NB4 (cell line): ENCODE measurements at regions not wholly inside any gene's neighbourhood (a gene's known extent, or its start where the extent isn't known, plus 50 kb on each side); places are given as distances from the start of the nearest gene placed in this dataset.

Experiments
- MYC ChIP-seq: IDR thresholded peaks from 2 replicates; pipeline ENCODE4 v1.6.1; 2011; ENCODE audit warnings: low read depth, low read length
- TF ChIP-seq, protein P1 (sequence below): IDR thresholded peaks from one replicate; pipeline ENCODE4 v1.5.1; 2012; ENCODE audit warnings: low read depth, low read length

DNA sequence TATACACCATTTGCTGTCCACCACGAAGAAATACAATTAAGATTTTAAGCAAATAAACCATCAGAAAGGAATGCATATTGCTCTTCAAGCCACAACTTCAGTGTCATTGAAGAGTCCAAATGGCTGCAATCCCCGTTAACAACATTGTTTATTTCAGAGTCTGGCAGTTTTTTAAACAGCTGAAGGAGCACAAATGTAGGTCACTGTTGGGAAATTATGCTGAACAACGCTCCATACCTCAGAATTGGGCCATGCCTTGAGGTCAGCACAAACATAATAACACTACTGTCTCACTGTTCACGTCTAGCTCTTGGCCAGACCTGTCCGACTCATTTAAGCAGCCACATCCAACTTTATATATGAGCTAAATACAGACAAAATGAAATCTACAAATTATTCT lies 453.9 kb upstream of the GHITM start:
- TF ChIP-seq, protein P1, sequence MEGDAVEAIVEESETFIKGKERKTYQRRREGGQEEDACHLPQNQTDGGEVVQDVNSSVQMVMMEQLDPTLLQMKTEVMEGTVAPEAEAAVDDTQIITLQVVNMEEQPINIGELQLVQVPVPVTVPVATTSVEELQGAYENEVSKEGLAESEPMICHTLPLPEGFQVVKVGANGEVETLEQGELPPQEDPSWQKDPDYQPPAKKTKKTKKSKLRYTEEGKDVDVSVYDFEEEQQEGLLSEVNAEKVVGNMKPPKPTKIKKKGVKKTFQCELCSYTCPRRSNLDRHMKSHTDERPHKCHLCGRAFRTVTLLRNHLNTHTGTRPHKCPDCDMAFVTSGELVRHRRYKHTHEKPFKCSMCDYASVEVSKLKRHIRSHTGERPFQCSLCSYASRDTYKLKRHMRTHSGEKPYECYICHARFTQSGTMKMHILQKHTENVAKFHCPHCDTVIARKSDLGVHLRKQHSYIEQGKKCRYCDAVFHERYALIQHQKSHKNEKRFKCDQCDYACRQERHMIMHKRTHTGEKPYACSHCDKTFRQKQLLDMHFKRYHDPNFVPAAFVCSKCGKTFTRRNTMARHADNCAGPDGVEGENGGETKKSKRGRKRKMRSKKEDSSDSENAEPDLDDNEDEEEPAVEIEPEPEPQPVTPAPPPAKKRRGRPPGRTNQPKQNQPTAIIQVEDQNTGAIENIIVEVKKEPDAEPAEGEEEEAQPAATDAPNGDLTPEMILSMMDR = no peak
- no peak for TF ChIP-seq MYC
